ENCODE measurements at regions not wholly inside any gene's neighbourhood (a gene's known extent, or its start where the extent isn't known, plus 50 kb on each side); places are given as distances from the start of the nearest gene placed in this dataset.

GRCh38 chr21:23822760-23823159, 1784.5 kb downstream of the MRPL39 start:
- no peak for TF ChIP-seq ZNF10 (tag by site-specific recombination; IDR thresholded peaks at IDR 0.05)
- no peak for TF ChIP-seq ZNF114 (tag by site-specific recombination; IDR thresholded peaks at IDR 0.05)
- TF ChIP-seq PRDM1 (tag by site-specific recombination; IDR thresholded peaks at IDR 0.05): no peak
- TF ChIP-seq ZBTB11 (tag by site-specific recombination; conservative IDR thresholded peaks at IDR 0.05; ENCODE audit: low read depth): no peak
- TF ChIP-seq PATZ1 (tag by site-specific recombination; IDR thresholded peaks at IDR 0.05): no peak
- TF ChIP-seq, protein P1, sequence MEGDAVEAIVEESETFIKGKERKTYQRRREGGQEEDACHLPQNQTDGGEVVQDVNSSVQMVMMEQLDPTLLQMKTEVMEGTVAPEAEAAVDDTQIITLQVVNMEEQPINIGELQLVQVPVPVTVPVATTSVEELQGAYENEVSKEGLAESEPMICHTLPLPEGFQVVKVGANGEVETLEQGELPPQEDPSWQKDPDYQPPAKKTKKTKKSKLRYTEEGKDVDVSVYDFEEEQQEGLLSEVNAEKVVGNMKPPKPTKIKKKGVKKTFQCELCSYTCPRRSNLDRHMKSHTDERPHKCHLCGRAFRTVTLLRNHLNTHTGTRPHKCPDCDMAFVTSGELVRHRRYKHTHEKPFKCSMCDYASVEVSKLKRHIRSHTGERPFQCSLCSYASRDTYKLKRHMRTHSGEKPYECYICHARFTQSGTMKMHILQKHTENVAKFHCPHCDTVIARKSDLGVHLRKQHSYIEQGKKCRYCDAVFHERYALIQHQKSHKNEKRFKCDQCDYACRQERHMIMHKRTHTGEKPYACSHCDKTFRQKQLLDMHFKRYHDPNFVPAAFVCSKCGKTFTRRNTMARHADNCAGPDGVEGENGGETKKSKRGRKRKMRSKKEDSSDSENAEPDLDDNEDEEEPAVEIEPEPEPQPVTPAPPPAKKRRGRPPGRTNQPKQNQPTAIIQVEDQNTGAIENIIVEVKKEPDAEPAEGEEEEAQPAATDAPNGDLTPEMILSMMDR (tag by site-specific recombination; IDR thresholded peaks at IDR 0.05): no peak
- no peak for TF ChIP-seq ZBTB49 (tag by site-specific recombination; IDR thresholded peaks at IDR 0.05; ENCODE audit: low read depth)

All from HEK293 (cell line).